ENCODE measurements at regions not wholly inside any gene's neighbourhood (a gene's known extent, or its start where the extent isn't known, plus 50 kb on each side); places are given as distances from the start of the nearest gene placed in this dataset.

DNA sequence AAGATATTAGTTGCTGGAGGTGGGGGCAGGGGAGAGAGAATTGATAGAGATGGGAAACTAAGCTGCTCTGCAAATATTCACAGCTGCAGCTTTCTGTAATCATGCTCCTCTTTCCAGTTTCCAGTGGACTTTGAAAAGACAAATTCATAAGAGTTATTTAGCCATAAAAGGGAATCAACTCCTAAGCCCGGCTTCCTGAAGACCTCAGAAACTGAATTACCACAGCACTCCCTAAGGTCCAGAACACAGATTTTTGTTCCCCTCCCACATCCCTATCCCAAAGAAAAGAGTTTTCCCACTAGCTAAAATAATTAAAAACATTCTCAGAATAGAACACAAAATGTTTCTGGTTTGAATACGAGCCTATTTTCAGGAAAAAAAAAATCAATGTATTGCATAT, 871.8 kb upstream of the NR2F2 start:
- TF ChIP-seq BHLHE40 (IDR thresholded peaks at IDR 0.05; ENCODE audit: low read length) (no peak), ZNF274 (CRISPR knock-in tag; IDR thresholded peaks at IDR 0.05) (no peak), JUND (CRISPR knock-in tag; IDR thresholded peaks at IDR 0.05) (no peak), MYNN (CRISPR knock-in tag; IDR thresholded peaks at IDR 0.05; ENCODE audit: low read depth) (no peak)
- TF ChIP-seq, protein P1, sequence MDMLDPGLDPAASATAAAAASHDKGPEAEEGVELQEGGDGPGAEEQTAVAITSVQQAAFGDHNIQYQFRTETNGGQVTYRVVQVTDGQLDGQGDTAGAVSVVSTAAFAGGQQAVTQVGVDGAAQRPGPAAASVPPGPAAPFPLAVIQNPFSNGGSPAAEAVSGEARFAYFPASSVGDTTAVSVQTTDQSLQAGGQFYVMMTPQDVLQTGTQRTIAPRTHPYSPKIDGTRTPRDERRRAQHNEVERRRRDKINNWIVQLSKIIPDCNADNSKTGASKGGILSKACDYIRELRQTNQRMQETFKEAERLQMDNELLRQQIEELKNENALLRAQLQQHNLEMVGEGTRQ (IDR thresholded peaks at IDR 0.05; ENCODE audit: low read depth, low read length), result no peak
- TF ChIP-seq, protein P1 (CRISPR knock-in tag; IDR thresholded peaks at IDR 0.05; ENCODE audit: borderline replicate concordance), result no peak
- TF ChIP-seq, protein P2, sequence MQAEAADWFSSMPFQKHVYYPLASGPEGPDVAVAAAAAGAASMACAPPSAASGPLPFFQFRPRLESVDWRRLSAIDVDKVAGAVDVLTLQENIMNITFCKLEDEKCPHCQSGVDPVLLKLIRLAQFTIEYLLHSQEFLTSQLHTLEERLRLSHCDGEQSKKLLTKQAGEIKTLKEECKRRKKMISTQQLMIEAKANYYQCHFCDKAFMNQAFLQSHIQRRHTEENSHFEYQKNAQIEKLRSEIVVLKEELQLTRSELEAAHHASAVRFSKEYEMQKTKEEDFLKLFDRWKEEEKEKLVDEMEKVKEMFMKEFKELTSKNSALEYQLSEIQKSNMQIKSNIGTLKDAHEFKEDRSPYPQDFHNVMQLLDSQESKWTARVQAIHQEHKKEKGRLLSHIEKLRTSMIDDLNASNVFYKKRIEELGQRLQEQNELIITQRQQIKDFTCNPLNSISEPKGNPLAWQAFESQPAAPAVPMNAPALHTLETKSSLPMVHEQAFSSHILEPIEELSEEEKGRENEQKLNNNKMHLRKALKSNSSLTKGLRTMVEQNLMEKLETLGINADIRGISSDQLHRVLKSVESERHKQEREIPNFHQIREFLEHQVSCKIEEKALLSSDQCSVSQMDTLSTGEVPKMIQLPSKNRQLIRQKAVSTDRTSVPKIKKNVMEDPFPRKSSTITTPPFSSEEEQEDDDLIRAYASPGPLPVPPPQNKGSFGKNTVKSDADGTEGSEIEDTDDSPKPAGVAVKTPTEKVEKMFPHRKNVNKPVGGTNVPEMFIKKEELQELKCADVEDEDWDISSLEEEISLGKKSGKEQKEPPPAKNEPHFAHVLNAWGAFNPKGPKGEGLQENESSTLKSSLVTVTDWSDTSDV (CRISPR knock-in tag; IDR thresholded peaks at IDR 0.05), result no peak
